OCI-LY7 (cell line): ENCODE measurements at regions not wholly inside any gene's neighbourhood (a gene's known extent, or its start where the extent isn't known, plus 50 kb on each side); places are given as distances from the start of the nearest gene placed in this dataset.

Experiments used
- BruUV-seq: library from RNA; stranded (reverse); fragments of 400-500 nt; replicated peaks from 2 replicates; lab custom pipeline; 2021; lab: Mats Ljungman, UMichigan
- CTCF ChIA-PET: fragments of 300-600 bp; sonication (Branson Sonifier 250); formaldehyde crosslinking; loops from one replicate; lab custom pipeline; 2022; ENCODE audit warnings: antibody characterized with exemption; ENCODE audit not compliant: unreplicated experiment; lab: Charles Lee
- POLR2A ChIA-PET: fragments of 300-600 bp; sonication (Branson Sonifier 250); formaldehyde crosslinking; loops from one replicate; lab custom pipeline; 2022; ENCODE audit warnings: antibody characterized with exemption; lab: Charles Lee
- DNase-seq: peaks from one replicate; pipeline ENCODE4 v3.0.0-alpha.2; 2015; ENCODE audit warnings: low spot score
- H2AFZ ChIP-seq: fragments of 200-600 bp; sonication (generic), shearing (Covaris generic); 2 replicates; pipeline ENCODE4 v1.6.1; 2014; ENCODE audit warnings: mild to moderate bottlenecking, antibody characterized with exemption, low read length, moderate library complexity
- H3K27ac ChIP-seq: fragments of 200-600 bp; sonication (generic); 2 replicates; pipeline ENCODE4 v1.5.1; 2014; ENCODE audit warnings: mixed run types, low read depth, mild to moderate bottlenecking, moderate library complexity, low read length, inconsistent platforms; ENCODE audit not compliant: poor library complexity, severe bottlenecking
- H3K36me3 ChIP-seq: fragments of 200-600 bp; sonication (generic); 2 replicates; pipeline ENCODE4 v1.6.1; 2014; ENCODE audit warnings: mild to moderate bottlenecking, antibody characterized with exemption, low read length, moderate library complexity, mixed read lengths; ENCODE audit not compliant: insufficient read depth
- H3K4me1 ChIP-seq: fragments of 200-600 bp; sonication (generic); 2 replicates; pipeline ENCODE4 v1.5.1; 2014; ENCODE audit warnings: mild to moderate bottlenecking, low read length; ENCODE audit not compliant: insufficient read depth, poor library complexity, severe bottlenecking
- H3K4me2 ChIP-seq: fragments of 200-600 bp; sonication (generic); 2 replicates; pipeline ENCODE4 v1.6.1; 2014; ENCODE audit warnings: mild to moderate bottlenecking, low read length
- H3K4me3 ChIP-seq: fragments of 200-600 bp; sonication (generic); 2 replicates; pipeline ENCODE4 v1.5.1; 2014; ENCODE audit warnings: mild to moderate bottlenecking, low read depth, low read length; ENCODE audit not compliant: poor library complexity, severe bottlenecking
- H3K79me2 ChIP-seq: fragments of 200-600 bp; sonication (generic); 2 replicates; pipeline ENCODE4 v1.6.1; 2016; ENCODE audit warnings: low read depth, mild to moderate bottlenecking, low read length, moderate library complexity, mixed read lengths; ENCODE audit not compliant: insufficient read depth
- H3K9me2 ChIP-seq: fragments of 200-600 bp; sonication (generic); 2 replicates; pipeline ENCODE4 v1.6.1; 2016; ENCODE audit warnings: mild to moderate bottlenecking, low read length, mixed read lengths; ENCODE audit not compliant: insufficient read depth
- H3K9me3 ChIP-seq: fragments of 200-600 bp; sonication (generic); 2 replicates; pipeline ENCODE4 v1.6.1; 2014; ENCODE audit warnings: mild to moderate bottlenecking, mixed run types, low read length, mixed read lengths
- H4K20me1 ChIP-seq: fragments of 200-600 bp; sonication (generic); 2 replicates; pipeline ENCODE4 v1.6.1; 2014; ENCODE audit warnings: mild to moderate bottlenecking, antibody characterized with exemption, low read length, moderate library complexity, mixed read lengths; ENCODE audit not compliant: insufficient read depth
- CTCF ChIP-seq: fragments of 200-600 bp; sonication (generic); conservative IDR thresholded peaks from 2 replicates; pipeline ENCODE4 v1.5.1; 2014; ENCODE audit warnings: mild to moderate bottlenecking, antibody characterized with exemption, low read length, moderate library complexity, mixed read lengths
- EZH2phosphoT487 ChIP-seq: fragments of 200-600 bp; sonication (generic); IDR thresholded peaks from 2 replicates; pipeline ENCODE4 v1.6.1; 2018; ENCODE audit warnings: low read depth, borderline replicate concordance, mild to moderate bottlenecking, mixed run types, antibody characterized with exemption, low read length, moderate library complexity, mixed read lengths
- intact Hi-C: fragments of 100-400 bp; cut with micrococcal nuclease; formaldehyde crosslinking; loops from one replicate; pipeline ENCODE4 v1.10.0; 2022; ENCODE audit not compliant: unreplicated experiment

DNA sequence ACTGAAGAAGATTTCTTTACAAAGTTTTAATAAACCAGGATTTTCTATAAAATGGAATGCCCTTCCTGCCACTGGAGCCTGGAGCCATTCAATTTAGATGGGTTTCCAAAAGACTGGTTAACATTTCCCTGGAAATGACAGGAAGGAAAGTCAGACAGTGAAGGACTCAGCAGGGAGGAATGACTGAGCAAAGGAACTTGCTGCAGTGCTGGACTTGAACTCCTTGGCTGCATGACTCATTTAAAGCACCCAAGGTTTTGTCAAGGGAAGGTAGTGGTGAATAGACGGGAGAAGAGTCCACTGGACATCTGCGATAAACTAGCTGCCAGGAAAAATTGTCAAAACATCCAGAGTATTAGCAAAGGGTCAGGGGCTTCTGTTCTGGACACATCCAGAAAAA lies 163.8 kb upstream of the SLC28A3 start:
- Histone ChIP-seq H3K9me3 (no peaks in the 10 kb centered on the region), H3K9me2 (no peaks in the 10 kb centered on the region), H3K4me1 (no peaks in the 10 kb centered on the region), H3K4me2 (no peak overlapping the region), H3K4me3 (no peak overlapping the region), H3K36me3 (no peaks in the 10 kb centered on the region), H3K79me2 (no peaks in the 10 kb centered on the region), H2AFZ (no peak overlapping the region), H3K27ac (no peak overlapping the region), H4K20me1 (no peaks in the 10 kb centered on the region)
- BruUV-seq, result no TSS peak
- DNase-seq, result no peak
- intact Hi-C loops, result no loop called here
- CTCF ChIA-PET, result no interaction called here
- POLR2A ChIA-PET, result no interaction called here
- no peak for TF ChIP-seq EZH2phosphoT487
- TF ChIP-seq CTCF, result no peak

DNA sequence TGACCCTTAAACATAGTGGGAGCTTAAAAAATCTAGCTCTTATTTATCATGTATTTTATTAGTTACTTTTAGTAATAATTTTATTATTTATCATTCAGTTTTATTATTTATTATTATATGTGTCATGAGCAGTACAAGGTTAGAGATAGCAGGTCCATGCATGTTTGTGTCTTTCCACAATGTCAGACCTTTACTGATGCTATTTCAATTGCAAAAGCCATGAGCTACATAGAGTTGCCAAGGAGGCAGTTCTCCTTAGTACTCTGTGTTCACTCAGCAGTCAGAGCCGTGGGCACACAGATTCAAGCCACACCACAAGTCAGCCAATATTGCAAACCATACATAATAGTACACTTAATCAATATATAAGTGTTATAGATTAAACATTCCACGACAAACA lies 157.9 kb upstream of the NTRK2 start:
- no peak overlapping the region for H3K4me3 ChIP-seq
- no peaks in the 10 kb centered on the region for H3K4me1 ChIP-seq
- no peaks in the 10 kb centered on the region for H3K9me3 ChIP-seq
- POLR2A ChIA-PET, result interaction anchor here (0.6 kb wide), 1 partner anchor 37 kb away, joined by 4 read pairs; no protein-coding TSS in a partner anchor
- no peak overlapping the region for H3K27ac ChIP-seq
- H3K4me2 ChIP-seq, result no peak overlapping the region
- intact Hi-C loops, result no loop called here
- H2AFZ ChIP-seq, result no peak overlapping the region
- no peaks in the 10 kb centered on the region for H3K36me3 ChIP-seq
- DNase-seq, result no peak
- H4K20me1 ChIP-seq, result no peaks in the 10 kb centered on the region
- H3K9me2 ChIP-seq, result no peaks in the 10 kb centered on the region
- BruUV-seq, result no TSS peak
- H3K79me2 ChIP-seq, result no peaks in the 10 kb centered on the region
- CTCF ChIA-PET, result no interaction called here
- TF ChIP-seq EZH2phosphoT487 (no peak), CTCF (no peak)

GRCh38 chr9:84512493-84512892 lies 157.0 kb upstream of the NTRK2 start:
- Histone ChIP-seq H3K4me3 (no peak overlapping the region), H3K27ac (no peak overlapping the region), H3K79me2 (no peaks in the 10 kb centered on the region), H3K4me1 (no peaks in the 10 kb centered on the region), H4K20me1 (no peaks in the 10 kb centered on the region), H3K36me3 (no peaks in the 10 kb centered on the region), H2AFZ (no peak overlapping the region), H3K4me2 (no peak overlapping the region), H3K9me3 (no peaks in the 10 kb centered on the region), H3K9me2 (no peaks in the 10 kb centered on the region)
- no TSS peak for BruUV-seq
- no peak for TF ChIP-seq CTCF
- no peak for TF ChIP-seq EZH2phosphoT487
- ChIA-PET POLR2A (no interaction called here), CTCF (no interaction called here)
- DNase-seq, result no peak
- intact Hi-C loops, result no loop called here
